DOHH2 (cell line): ENCODE measurements at regions not wholly inside any gene's neighbourhood (a gene's known extent, or its start where the extent isn't known, plus 50 kb on each side); places are given as distances from the start of the nearest gene placed in this dataset.

ENCODE experiments used
- H3F3A ChIP-seq: fragments of 200-600 bp; sonication (generic), shearing (Covaris generic); 2 replicates; pipeline ENCODE4 v1.6.0; 2016; ENCODE audit warnings: antibody characterized with exemption, mild to moderate bottlenecking; ENCODE audit not compliant: control insufficient read depth, insufficient read depth
- H3K27ac ChIP-seq: fragments of 200-600 bp; sonication (generic); 2 replicates; pipeline ENCODE4 v1.5.1; 2014; ENCODE audit warnings: low read depth, mild to moderate bottlenecking, low read length, moderate library complexity
- H3K27me3 ChIP-seq: fragments of 200-600 bp; sonication (generic); 2 replicates; pipeline ENCODE4 v1.6.1; 2014; ENCODE audit warnings: mild to moderate bottlenecking, low read length, mixed read lengths; ENCODE audit not compliant: control insufficient read depth
- H3K36me3 ChIP-seq: fragments of 200-600 bp; sonication (generic); 2 replicates; pipeline ENCODE4 v1.6.1; 2014; ENCODE audit warnings: mild to moderate bottlenecking, low read length, moderate library complexity, mixed read lengths; ENCODE audit not compliant: control insufficient read depth
- H3K4me1 ChIP-seq: fragments of 200-600 bp; sonication (generic); 2 replicates; pipeline ENCODE4 v1.6.1; 2014; ENCODE audit warnings: mild to moderate bottlenecking, low read length, mixed read lengths; ENCODE audit not compliant: control insufficient read depth
- H3K4me2 ChIP-seq: fragments of 200-600 bp; sonication (generic); 2 replicates; pipeline ENCODE4 v1.6.0; 2014; ENCODE audit warnings: mild to moderate bottlenecking, low read length, moderate library complexity
- H3K4me3 ChIP-seq: fragments of 200-600 bp; sonication (generic); 2 replicates; pipeline ENCODE4 v1.5.1; 2014; ENCODE audit warnings: mild to moderate bottlenecking, low read length, mixed read lengths
- H3K79me2 ChIP-seq: fragments of 200-600 bp; sonication (generic); 2 replicates; pipeline ENCODE4 v1.6.1; 2014; ENCODE audit warnings: mild to moderate bottlenecking, low read length, mixed read lengths; ENCODE audit not compliant: control insufficient read depth
- H3K9me2 ChIP-seq: fragments of 200-600 bp; sonication (generic); replicated peaks from 2 replicates; pipeline ENCODE4 v1.6.1; 2014; ENCODE audit warnings: mild to moderate bottlenecking, low read length, mixed read lengths; ENCODE audit not compliant: control insufficient read depth
- H3K9me3 ChIP-seq: fragments of 200-600 bp; sonication (generic); 2 replicates; pipeline ENCODE4 v1.6.1; 2014; ENCODE audit warnings: antibody characterized with exemption, low read length, mixed read lengths; ENCODE audit not compliant: control insufficient read depth, insufficient read depth
- H4K20me1 ChIP-seq: fragments of 200-600 bp; sonication (generic); 2 replicates; pipeline ENCODE4 v1.6.0; 2014; ENCODE audit warnings: low read depth, mild to moderate bottlenecking, antibody characterized with exemption, low read length, moderate library complexity; ENCODE audit not compliant: control insufficient read depth, insufficient read depth
- CTCF ChIP-seq: fragments of 200-600 bp; sonication (generic); IDR thresholded peaks from one replicate; pipeline ENCODE4 v1.5.1; 2014; ENCODE audit warnings: antibody characterized with exemption, mild to moderate bottlenecking, low read depth, low read length; ENCODE audit not compliant: poor library complexity, severe bottlenecking
- EZH2phosphoT487 ChIP-seq: fragments of 200-600 bp; sonication (generic); IDR thresholded peaks from 2 replicates; pipeline ENCODE4 v1.6.1; 2017; ENCODE audit warnings: borderline replicate concordance, mild to moderate bottlenecking, antibody characterized with exemption, low read length, moderate library complexity, mixed read lengths

- peaks cover 44% of the 10 kb centered on the region for H3K36me3 ChIP-seq
- peaks cover 22% of the 10 kb centered on the region for H3K79me2 ChIP-seq
- H3K9me2 ChIP-seq, result no peaks in the 10 kb centered on the region
- no peaks in the 10 kb centered on the region for H4K20me1 ChIP-seq
- no peaks in the 10 kb centered on the region for H3K9me3 ChIP-seq
- TF ChIP-seq CTCF, result no peak
- no peak for TF ChIP-seq EZH2phosphoT487
- H3K4me3 ChIP-seq, result peak overlapping the region; percentile 80
- no peaks in the 10 kb centered on the region for H3K27me3 ChIP-seq
- peak overlapping the region; percentile 97; the same call in 1 of the 2 replicates for H3K27ac ChIP-seq
- peak overlapping the region; percentile 85 for H3K4me2 ChIP-seq
- H3K4me1 ChIP-seq, result peaks cover 83% of the 10 kb centered on the region
- H3F3A ChIP-seq, result peaks cover 14% of the 10 kb centered on the region
Observed at GRCh38 chr12:4826909-4827308, 82.8 kb upstream of the KCNA1 start.

- Histone ChIP-seq H3K27me3 (no peaks in the 10 kb centered on the region), H3K4me1 (peaks cover 91% of the 10 kb centered on the region), H3K9me3 (no peaks in the 10 kb centered on the region), H3K4me3 (peak overlapping the region; percentile 80), H3F3A (peaks cover 14% of the 10 kb centered on the region), H3K36me3 (peaks cover 32% of the 10 kb centered on the region), H3K27ac (peak overlapping the region; percentile 97), H3K9me2 (no peaks in the 10 kb centered on the region), H4K20me1 (no peaks in the 10 kb centered on the region), H3K79me2 (peaks cover 22% of the 10 kb centered on the region), H3K4me2 (peak overlapping the region; percentile 85)
- TF ChIP-seq CTCF, result no peak
- no peak for TF ChIP-seq EZH2phosphoT487
Observed at GRCh38 chr12:4828176-4828575, 81.5 kb upstream of the KCNA1 start.

- Histone ChIP-seq H3K4me1 (peaks cover 93% of the 10 kb centered on the region), H3K4me2 (peak overlapping the region; percentile 85), H3F3A (peaks cover 14% of the 10 kb centered on the region), H3K4me3 (peak overlapping the region; percentile 80), H3K36me3 (peaks cover 27% of the 10 kb centered on the region), H4K20me1 (no peaks in the 10 kb centered on the region), H3K27ac (peak overlapping the region; percentile 97), H3K27me3 (no peaks in the 10 kb centered on the region), H3K9me2 (no peaks in the 10 kb centered on the region), H3K79me2 (peaks cover 22% of the 10 kb centered on the region), H3K9me3 (no peaks in the 10 kb centered on the region)
- TF ChIP-seq EZH2phosphoT487 (no peak), CTCF (no peak)
Observed at GRCh38 chr12:4829161-4829792, 80.4 kb upstream of the KCNA1 start.
